Hepatocyte (in vitro differentiated cells): ENCODE measurements at regions not wholly inside any gene's neighbourhood (a gene's known extent, or its start where the extent isn't known, plus 50 kb on each side); places are given as distances from the start of the nearest gene placed in this dataset.

Experiments
- DNase-seq: peaks from one replicate; pipeline ENCODE4 v3.0.0-alpha.2; 2016; ENCODE audit warnings: low spot score
- H2AFZ ChIP-seq: fragments of 200-600 bp; sonication (generic); 2 replicates; pipeline ENCODE4 v1.6.0; 2016; ENCODE audit warnings: antibody characterized with exemption, mild to moderate bottlenecking
- H3K27ac ChIP-seq: fragments of 200-600 bp; sonication (generic); 2 replicates; pipeline ENCODE4 v1.5.1; 2016; ENCODE audit warnings: mild to moderate bottlenecking
- H3K27me3 ChIP-seq: fragments of 200-600 bp; sonication (generic); 2 replicates; pipeline ENCODE4 v1.6.1; 2016
- H3K36me3 ChIP-seq: fragments of 200-600 bp; sonication (generic); replicated peaks from 2 replicates; pipeline ENCODE4 v1.5.1; 2016; ENCODE audit warnings: low read depth; ENCODE audit not compliant: insufficient read depth
- H3K4me1 ChIP-seq: fragments of 200-600 bp; sonication (generic); 2 replicates; pipeline ENCODE4 v1.5.1; 2016; ENCODE audit warnings: mild to moderate bottlenecking, moderate library complexity; ENCODE audit not compliant: insufficient read depth
- H3K4me2 ChIP-seq: fragments of 200-600 bp; sonication (generic); 2 replicates; pipeline ENCODE4 v1.6.0; 2016
- H3K4me3 ChIP-seq: fragments of 200-600 bp; sonication (generic); 2 replicates; pipeline ENCODE4 v1.5.1; 2016; ENCODE audit warnings: mild to moderate bottlenecking
- H3K79me2 ChIP-seq: fragments of 200-600 bp; sonication (generic); 2 replicates; pipeline ENCODE4 v1.6.0; 2017; ENCODE audit warnings: mild to moderate bottlenecking
- H3K9me2 ChIP-seq: fragments of 200-600 bp; sonication (generic); replicated peaks from 2 replicates; pipeline ENCODE4 v1.6.0; 2017; ENCODE audit warnings: mild to moderate bottlenecking; ENCODE audit not compliant: insufficient read depth
- H3K9me3 ChIP-seq: fragments of 200-600 bp; sonication (generic); 2 replicates; pipeline ENCODE4 v1.5.1; 2016; ENCODE audit warnings: low read depth, mild to moderate bottlenecking
- H4K20me1 ChIP-seq: fragments of 200-600 bp; sonication (generic); 2 replicates; pipeline ENCODE4 v1.6.0; 2016; ENCODE audit warnings: mild to moderate bottlenecking; ENCODE audit not compliant: insufficient read depth, poor library complexity, severe bottlenecking
- CTCF ChIP-seq: fragments of 200-600 bp; sonication (generic); IDR thresholded peaks from 2 replicates; pipeline ENCODE4 v1.5.1; 2016; ENCODE audit warnings: antibody characterized with exemption, mild to moderate bottlenecking; ENCODE audit not compliant: poor library complexity
- EZH2 ChIP-seq: fragments of 200-600 bp; sonication (generic); IDR thresholded peaks from 2 replicates; pipeline ENCODE4 v1.6.1; 2016; ENCODE audit warnings: antibody characterized with exemption, mild to moderate bottlenecking, borderline replicate concordance
- EZH2phosphoT487 ChIP-seq: fragments of 200-600 bp; sonication (generic); IDR thresholded peaks from one replicate; pipeline ENCODE4 v1.6.1; 2018; ENCODE audit warnings: antibody characterized with exemption, mild to moderate bottlenecking, low read depth, moderate library complexity; ENCODE audit not compliant: unreplicated experiment, severe bottlenecking
- WGBS: methylation state at CpG from one replicate; pipeline ENCODE4 v1.1.6; 2016; ENCODE audit warnings: low lambda C conversion rate; ENCODE audit errors: missing lambda C conversion rate; 5-methylcytosine and 5-hydroxymethylcytosine counted together

GRCh38 chr4:42786350-42787078 lies 106.0 kb upstream of the GRXCR1 start:
- DNase-seq, result no peak
- Histone ChIP-seq H3K36me3 (no peaks in the 10 kb centered on the region), H3K9me3 (no peaks in the 10 kb centered on the region), H3K4me1 (no peaks in the 10 kb centered on the region), H4K20me1 (no peaks in the 10 kb centered on the region), H3K4me2 (no peak overlapping the region), H3K27me3 (no peaks in the 10 kb centered on the region), H2AFZ (no peak overlapping the region), H3K9me2 (no peaks in the 10 kb centered on the region), H3K79me2 (no peaks in the 10 kb centered on the region), H3K4me3 (no peak overlapping the region), H3K27ac (no peak overlapping the region)
- no peak for TF ChIP-seq EZH2phosphoT487
- no peak for TF ChIP-seq EZH2
- TF ChIP-seq CTCF, result no peak
- whole genome bisulfite sequencing, result 69% methylated on average over 6 of the region's 6 CpGs

- Histone ChIP-seq H3K27ac (no peak overlapping the region), H3K9me2 (no peaks in the 10 kb centered on the region), H3K4me1 (no peaks in the 10 kb centered on the region), H3K36me3 (no peaks in the 10 kb centered on the region), H3K79me2 (no peaks in the 10 kb centered on the region), H2AFZ (no peak overlapping the region), H3K4me2 (no peak overlapping the region), H3K27me3 (no peaks in the 10 kb centered on the region), H3K9me3 (no peaks in the 10 kb centered on the region), H4K20me1 (no peaks in the 10 kb centered on the region), H3K4me3 (no peak overlapping the region)
- TF ChIP-seq CTCF, result no peak
- no peak for TF ChIP-seq EZH2
- no peak for TF ChIP-seq EZH2phosphoT487
- DNase-seq, result no peak
- 88% methylated on average over 5 of the region's 5 CpGs for WGBS
Observed at GRCh38 chr4:42785817-42786216, 106.7 kb upstream of the GRXCR1 start.

- no peak for DNase-seq
- H3K27me3 ChIP-seq, result no peaks in the 10 kb centered on the region
- H3K79me2 ChIP-seq, result no peaks in the 10 kb centered on the region
- no peaks in the 10 kb centered on the region for H3K36me3 ChIP-seq
- no peaks in the 10 kb centered on the region for H4K20me1 ChIP-seq
- H3K27ac ChIP-seq, result no peak overlapping the region
- no peaks in the 10 kb centered on the region for H3K9me2 ChIP-seq
- 71% methylated on average over 2 of the region's 2 CpGs for WGBS
- no peak overlapping the region for H3K4me3 ChIP-seq
- TF ChIP-seq CTCF (no peak), EZH2 (no peak), EZH2phosphoT487 (no peak)
- no peak overlapping the region for H3K4me2 ChIP-seq
- no peak overlapping the region for H2AFZ ChIP-seq
- no peaks in the 10 kb centered on the region for H3K9me3 ChIP-seq
- no peaks in the 10 kb centered on the region for H3K4me1 ChIP-seq
Observed at GRCh38 chr4:42781315-42781714, 111.2 kb upstream of the GRXCR1 start.
